Keratinocyte (primary cell): ENCODE measurements at regions not wholly inside any gene's neighbourhood (a gene's known extent, or its start where the extent isn't known, plus 50 kb on each side); places are given as distances from the start of the nearest gene placed in this dataset.

Experiments
- DNase-seq: peaks from one replicate; pipeline ENCODE4 v3.0.0-alpha.2; 2011; ENCODE audit warnings: low read depth, missing footprints, low spot score
- FAIRE-seq: peaks from 2 replicates; lab custom pipeline; 2011; peaks lifted over from hg19 to GRCh38; lab: Jason Lieb, UNC
- H2AFZ ChIP-seq: 2 replicates; pipeline ENCODE4 v1.6.0; 2012; ENCODE audit warnings: low read length, control low read depth, inconsistent platforms; ENCODE audit not compliant: control insufficient read depth
- H3K27ac ChIP-seq: 2 replicates; pipeline ENCODE4 v1.5.1; 2011; ENCODE audit warnings: low read length; ENCODE audit not compliant: control insufficient read depth, insufficient read depth
- H3K27me3 ChIP-seq: 3 replicates; pipeline ENCODE4 v1.6.0; 2011; ENCODE audit warnings: low read length; ENCODE audit not compliant: control insufficient read depth, insufficient read depth; ENCODE audit errors: extremely low read depth
- H3K36me3 ChIP-seq, 2 experiments: 2 replicates in 1 of 2; 3 replicates in 1 of 2; pipeline ENCODE4 v1.5.1; 2011; ENCODE audit warnings: low read length in 2 of 2, mild to moderate bottlenecking in 1 of 2; ENCODE audit not compliant: control insufficient read depth in 2 of 2, insufficient read depth in 2 of 2; ENCODE audit errors: extremely low read depth in 1 of 2
- H3K4me1 ChIP-seq: 3 replicates; pipeline ENCODE4 v1.5.1; 2011; ENCODE audit warnings: low read length; ENCODE audit not compliant: control insufficient read depth, insufficient read depth; ENCODE audit errors: extremely low read depth
- H3K4me2 ChIP-seq: 3 replicates; pipeline ENCODE4 v1.6.0; 2011; ENCODE audit warnings: low read depth, low read length; ENCODE audit not compliant: control insufficient read depth, insufficient read depth; ENCODE audit errors: extremely low read depth
- H3K4me3 ChIP-seq, 3 experiments: fragments of 200-600 bp in 1 of 3; sonication (generic) in 1 of 3; 2 replicates in 2 of 3; 3 replicates in 1 of 3; pipeline ENCODE4 v1.5.1; 2011 to 2016; ENCODE audit warnings: low read length in 3 of 3, mild to moderate bottlenecking in 3 of 3, control low read depth in 2 of 3, inconsistent platforms in 1 of 3, low read depth in 1 of 3, mixed read lengths in 1 of 3, mixed run types in 1 of 3, moderate library complexity in 1 of 3; ENCODE audit not compliant: control insufficient read depth in 2 of 3, insufficient read depth in 2 of 3; ENCODE audit errors: extremely low read depth in 1 of 3
- H3K79me2 ChIP-seq: 2 replicates; pipeline ENCODE4 v1.6.0; 2012; ENCODE audit warnings: low read length; ENCODE audit not compliant: control insufficient read depth, insufficient read depth
- H3K9ac ChIP-seq: 3 replicates; pipeline ENCODE4 v1.6.0; 2011; ENCODE audit warnings: low read length; ENCODE audit not compliant: control insufficient read depth, insufficient read depth; ENCODE audit errors: extremely low read depth
- H3K9me1 ChIP-seq: 3 replicates; pipeline ENCODE4 v1.6.0; 2011; ENCODE audit warnings: low read length; ENCODE audit not compliant: control insufficient read depth, insufficient read depth; ENCODE audit errors: extremely low read depth
- H3K9me3 ChIP-seq: 2 replicates; pipeline ENCODE4 v1.5.1; 2012; ENCODE audit warnings: low read depth, low read length; ENCODE audit not compliant: control insufficient read depth
- H4K20me1 ChIP-seq: 3 replicates; pipeline ENCODE4 v1.6.0; 2011; ENCODE audit warnings: low read length; ENCODE audit not compliant: control insufficient read depth, insufficient read depth; ENCODE audit errors: extremely low read depth
- EZH2 ChIP-seq: IDR thresholded peaks from one replicate; pipeline ENCODE4 v1.6.1; 2012; ENCODE audit warnings: inconsistent platforms, mild to moderate bottlenecking, low read length, moderate library complexity
- dilution Hi-C: fragments of 300-500 bp; cut with MboI; formaldehyde crosslinking; loops from one replicate; pipeline ENCODE4 v1.7.0; 2020; ENCODE audit warnings: low sequenced_read_pairs; ENCODE audit not compliant: extremely low pct_ligation_motif_present
- TF ChIP-seq, protein P1 (sequence below), 3 experiments: IDR thresholded peaks in 1 of 3; conservative IDR thresholded peaks in 1 of 3; optimal IDR thresholded peaks in 1 of 3; 2 replicates in 2 of 3; 3 replicates in 1 of 3; pipeline versions ENCODE3 to v1.5.1; 2011; ENCODE audit warnings: low read length in 3 of 3, mild to moderate bottlenecking in 3 of 3, moderate library complexity in 2 of 3, control low read depth in 1 of 3, inconsistent platforms in 1 of 3; ENCODE audit not compliant: insufficient read depth in 2 of 3; ENCODE audit errors: extremely low read depth in 1 of 3

DNA sequence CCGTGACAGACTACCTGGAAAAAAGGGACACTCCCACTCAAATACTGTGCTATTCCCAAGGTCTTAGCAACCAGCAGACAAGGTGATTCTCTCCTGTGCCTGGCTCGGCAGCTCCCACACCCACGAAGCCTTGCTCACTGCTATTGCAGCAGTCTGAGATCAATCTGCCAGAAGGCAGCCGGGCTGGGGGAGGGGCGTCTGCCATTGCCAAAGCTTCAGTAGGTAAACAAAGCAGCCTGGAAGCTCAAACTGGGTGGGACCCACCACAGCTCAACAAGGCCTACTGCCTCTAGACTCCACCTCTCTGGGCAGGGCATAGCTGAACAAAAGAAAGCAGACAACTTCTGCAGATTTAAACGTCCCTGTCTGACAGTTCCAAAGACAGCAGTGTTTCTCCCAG is 128.4 kb upstream of the SETMAR start:
- Histone ChIP-seq H3K4me1 (no peaks in the 10 kb centered on the region), H3K36me3 (no peaks in the 10 kb centered on the region), H3K9ac (no peak overlapping the region), H3K79me2 (no peaks in the 10 kb centered on the region), H3K27me3 (no peaks in the 10 kb centered on the region), H4K20me1 (no peaks in the 10 kb centered on the region), H3K27ac (no peak overlapping the region), H3K4me3 (no peak overlapping the region), H3K9me1 (no peaks in the 10 kb centered on the region), H3K9me3 (no peaks in the 10 kb centered on the region), H3K4me2 (no peak overlapping the region), H2AFZ (no peak overlapping the region)
- DNase-seq (no peak), FAIRE-seq (no peak)
- TF ChIP-seq EZH2 = no peak
- TF ChIP-seq, protein P1, sequence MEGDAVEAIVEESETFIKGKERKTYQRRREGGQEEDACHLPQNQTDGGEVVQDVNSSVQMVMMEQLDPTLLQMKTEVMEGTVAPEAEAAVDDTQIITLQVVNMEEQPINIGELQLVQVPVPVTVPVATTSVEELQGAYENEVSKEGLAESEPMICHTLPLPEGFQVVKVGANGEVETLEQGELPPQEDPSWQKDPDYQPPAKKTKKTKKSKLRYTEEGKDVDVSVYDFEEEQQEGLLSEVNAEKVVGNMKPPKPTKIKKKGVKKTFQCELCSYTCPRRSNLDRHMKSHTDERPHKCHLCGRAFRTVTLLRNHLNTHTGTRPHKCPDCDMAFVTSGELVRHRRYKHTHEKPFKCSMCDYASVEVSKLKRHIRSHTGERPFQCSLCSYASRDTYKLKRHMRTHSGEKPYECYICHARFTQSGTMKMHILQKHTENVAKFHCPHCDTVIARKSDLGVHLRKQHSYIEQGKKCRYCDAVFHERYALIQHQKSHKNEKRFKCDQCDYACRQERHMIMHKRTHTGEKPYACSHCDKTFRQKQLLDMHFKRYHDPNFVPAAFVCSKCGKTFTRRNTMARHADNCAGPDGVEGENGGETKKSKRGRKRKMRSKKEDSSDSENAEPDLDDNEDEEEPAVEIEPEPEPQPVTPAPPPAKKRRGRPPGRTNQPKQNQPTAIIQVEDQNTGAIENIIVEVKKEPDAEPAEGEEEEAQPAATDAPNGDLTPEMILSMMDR (optimal IDR thresholded peaks at IDR 0.05 in 1 of 3, IDR thresholded peaks at IDR 0.05 in 1 of 3, conservative IDR thresholded peaks at IDR 0.05 in 1 of 3; ENCODE audit: extremely low read depth in 1 of 3, insufficient read depth in 2 of 3, low read length in 3 of 3) = no peak
- dilution Hi-C loops = no loop called here

GRCh38 chr3:4191971-4192370 is 111.2 kb upstream of the SETMAR start:
- no peaks in the 10 kb centered on the region for H4K20me1 ChIP-seq
- no peaks in the 10 kb centered on the region for H3K36me3 ChIP-seq
- no peak for TF ChIP-seq EZH2
- TF ChIP-seq, protein P1 (optimal IDR thresholded peaks at IDR 0.05 in 1 of 3, IDR thresholded peaks at IDR 0.05 in 1 of 3, conservative IDR thresholded peaks at IDR 0.05 in 1 of 3; ENCODE audit: extremely low read depth in 1 of 3, insufficient read depth in 2 of 3, low read length in 3 of 3) = no peak
- DNase-seq (no peak), FAIRE-seq (no peak)
- dilution Hi-C loops = no loop called here
- no peaks in the 10 kb centered on the region for H3K79me2 ChIP-seq
- H3K9ac ChIP-seq = no peak overlapping the region
- H2AFZ ChIP-seq = no peak overlapping the region
- H3K4me3 ChIP-seq = no peak overlapping the region
- no peaks in the 10 kb centered on the region for H3K4me1 ChIP-seq
- no peaks in the 10 kb centered on the region for H3K9me3 ChIP-seq
- H3K27ac ChIP-seq = no peak overlapping the region
- no peaks in the 10 kb centered on the region for H3K27me3 ChIP-seq
- no peak overlapping the region for H3K4me2 ChIP-seq
- H3K9me1 ChIP-seq = no peaks in the 10 kb centered on the region
